ENCODE measurements at regions not wholly inside any gene's neighbourhood (a gene's known extent, or its start where the extent isn't known, plus 50 kb on each side); places are given as distances from the start of the nearest gene placed in this dataset.

DNA sequence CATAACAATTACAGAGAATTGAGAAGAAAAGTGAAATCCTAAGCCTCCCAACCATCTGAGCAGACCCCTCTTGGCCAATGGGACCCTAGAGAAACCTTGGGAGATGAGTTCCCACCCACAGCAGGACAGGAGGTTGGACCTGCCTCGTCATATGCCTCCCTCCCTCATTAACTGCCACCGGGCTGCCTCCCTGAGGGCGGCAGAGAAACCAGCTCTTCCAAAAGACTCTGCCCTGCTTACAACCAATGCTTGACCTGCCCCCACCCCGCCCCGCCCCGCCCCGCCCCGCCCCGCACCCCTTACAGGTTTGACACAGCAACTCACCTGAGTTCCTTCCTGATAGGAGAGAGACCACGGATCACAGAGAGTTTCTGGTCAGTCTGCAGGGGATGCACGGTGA, 86.1 kb downstream of the ADRA2C start:
- DNase-seq (ENCODE audit: low read depth), result no peak

DNA sequence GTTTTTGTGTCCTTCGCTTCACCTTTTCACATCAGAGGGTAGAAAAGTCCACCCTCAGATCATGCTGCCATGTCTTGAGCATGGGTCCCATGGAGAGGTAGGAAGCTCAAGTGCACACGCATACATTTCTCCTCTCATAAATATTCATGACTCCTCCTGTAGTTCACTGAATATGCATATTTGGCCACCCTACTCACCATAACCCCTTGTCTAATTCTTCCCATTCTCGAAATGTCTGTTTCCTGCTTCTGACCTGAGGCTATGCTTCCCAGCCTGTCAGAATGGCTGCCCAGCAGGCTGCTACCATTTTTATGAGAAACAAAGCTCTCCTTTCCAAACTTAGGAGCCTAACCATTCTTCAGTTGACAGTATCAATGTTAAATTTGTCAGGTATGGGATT, 86.5 kb downstream of the ADRA2C start:
- DNase-seq (ENCODE audit: low read depth), result no peak

DNA sequence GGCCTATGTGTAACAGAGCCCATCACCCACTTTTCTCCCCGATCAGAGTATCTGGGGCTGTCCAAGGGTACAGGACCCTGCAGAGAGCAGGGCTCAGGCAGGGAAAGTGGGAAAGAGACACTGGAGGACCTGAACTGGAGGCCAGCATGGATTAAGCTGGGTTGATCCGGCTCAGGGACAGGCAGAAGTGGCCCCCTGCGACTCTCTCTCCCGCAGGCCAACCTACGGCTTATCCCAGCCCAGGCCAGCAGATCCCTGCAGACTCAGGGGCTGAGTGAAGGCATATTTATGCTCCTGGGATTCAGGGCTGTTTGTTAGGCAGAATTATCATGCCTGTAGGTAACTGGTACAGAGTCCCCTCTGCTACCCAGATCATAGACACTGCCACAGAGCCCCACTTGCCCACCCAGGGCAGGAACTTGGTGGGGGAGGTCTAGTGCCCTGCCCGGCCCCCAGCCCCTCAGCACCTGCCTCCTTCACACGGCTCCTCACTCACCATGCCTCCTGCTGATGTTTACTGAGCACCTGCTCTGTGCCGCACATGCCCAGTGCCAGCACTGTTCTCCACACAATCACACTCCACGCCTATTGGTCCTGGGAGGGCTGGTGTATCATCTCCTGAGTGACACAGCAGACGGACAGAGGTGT, 87.3 kb downstream of the ADRA2C start:
- DNase-seq (ENCODE audit: low read depth), result no peak

DNA sequence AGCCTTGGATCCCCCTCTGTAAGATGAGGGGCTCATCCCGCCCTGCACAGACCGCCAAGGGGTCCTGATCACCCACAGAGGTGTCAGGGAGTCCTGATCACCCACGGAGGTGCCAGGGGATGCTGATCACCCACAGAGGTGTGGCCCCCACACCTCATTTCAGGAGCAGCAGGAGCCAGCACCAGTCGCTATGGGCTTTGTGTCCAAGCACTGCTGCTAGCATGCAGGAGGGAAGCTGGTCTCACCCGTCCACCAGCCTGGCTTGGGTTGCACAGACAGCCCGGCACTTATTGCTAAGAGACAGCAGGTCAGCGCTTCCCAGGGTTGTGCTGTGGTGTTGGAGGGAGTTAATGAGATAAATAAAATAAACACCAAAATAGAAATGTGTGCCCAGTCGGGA, 88.5 kb downstream of the ADRA2C start:
- DNase-seq (ENCODE audit: low read depth), result no peak

DNA sequence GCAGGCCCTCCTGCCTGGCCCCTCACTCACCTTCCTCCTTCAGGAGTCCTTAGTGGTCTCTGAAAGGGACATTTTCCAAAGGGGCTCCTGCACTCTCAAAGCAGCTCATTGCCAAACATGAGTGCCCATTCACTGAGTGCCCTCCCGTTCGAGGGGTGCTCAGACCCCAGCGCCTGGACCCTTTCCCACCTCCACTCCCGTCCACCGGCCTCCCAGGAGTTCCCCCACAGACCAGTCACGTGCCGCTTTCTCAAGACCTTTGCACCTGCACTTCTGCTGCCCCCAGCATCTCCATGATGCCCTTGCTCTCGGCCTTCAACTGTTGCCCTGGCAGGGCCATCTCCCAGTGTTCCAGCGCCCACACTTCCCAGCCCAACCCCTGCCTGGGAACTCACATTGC, 89.5 kb downstream of the ADRA2C start:
- no peak for DNase-seq (ENCODE audit: low read depth)

DNA sequence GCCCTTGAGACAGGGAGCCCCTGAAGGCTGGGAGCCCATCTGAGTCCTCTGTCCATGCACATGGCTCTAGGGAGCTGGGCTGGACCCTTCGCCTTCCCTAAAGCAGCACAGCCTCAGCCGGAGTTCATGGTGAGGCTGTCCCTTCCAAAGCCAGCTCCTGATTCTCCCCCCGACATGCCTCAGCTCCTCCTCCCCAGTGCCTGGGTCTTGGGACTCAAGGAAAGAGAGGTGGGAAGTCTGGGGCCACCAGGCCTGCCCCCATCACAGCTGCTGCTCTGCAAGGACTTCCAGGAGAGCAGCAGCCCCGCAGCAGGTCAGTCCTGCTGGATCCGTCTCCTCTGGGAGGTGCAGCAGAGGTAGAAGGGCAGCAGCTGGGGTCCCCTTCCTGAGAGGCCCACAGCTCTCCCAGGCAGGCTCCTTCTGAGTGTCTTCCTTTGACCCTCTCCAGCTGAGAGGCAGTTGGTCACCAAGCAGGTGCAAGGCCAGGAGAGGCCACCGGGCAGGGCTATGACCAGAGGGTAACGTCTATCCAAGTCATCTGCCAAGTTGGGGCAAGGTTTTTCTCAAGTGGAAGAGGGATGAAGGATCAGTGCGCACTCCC, 90.5 kb downstream of the ADRA2C start:
- no peak for DNase-seq (ENCODE audit: low read depth)

DNA sequence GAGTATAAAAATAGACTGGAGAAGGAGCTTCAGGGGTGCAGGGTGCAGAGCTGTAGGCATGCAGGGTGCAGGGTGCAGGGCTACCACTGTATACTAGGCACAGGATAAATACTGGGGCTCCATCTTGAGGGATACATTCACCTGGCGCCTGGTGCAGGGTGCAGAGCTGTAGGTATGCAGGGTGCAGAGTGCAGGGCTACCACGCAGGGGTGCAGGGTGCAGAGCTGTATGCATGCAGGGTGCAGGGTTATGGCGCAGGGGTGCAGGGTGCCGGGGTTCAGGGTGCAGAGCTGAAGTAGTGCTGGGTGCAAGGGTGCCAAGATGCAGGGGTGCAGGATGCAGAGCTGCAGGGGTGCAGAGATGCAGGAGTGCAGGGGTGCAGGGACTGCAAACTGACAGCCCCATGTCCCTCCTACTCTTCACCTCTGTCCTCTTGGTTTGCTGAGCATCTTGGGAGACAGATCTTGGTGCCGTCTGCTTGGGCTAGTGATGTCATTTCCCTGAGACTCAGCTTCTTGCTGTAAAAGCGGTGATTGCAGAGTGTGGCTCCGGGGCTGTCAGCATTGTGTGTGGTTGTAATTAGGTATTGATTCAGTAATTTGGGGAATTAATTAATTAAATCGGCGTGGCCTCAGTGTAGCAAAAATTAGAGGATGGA, 91.2 kb downstream of the ADRA2C start:
- DNase-seq (ENCODE audit: low read depth), result no peak

DNA sequence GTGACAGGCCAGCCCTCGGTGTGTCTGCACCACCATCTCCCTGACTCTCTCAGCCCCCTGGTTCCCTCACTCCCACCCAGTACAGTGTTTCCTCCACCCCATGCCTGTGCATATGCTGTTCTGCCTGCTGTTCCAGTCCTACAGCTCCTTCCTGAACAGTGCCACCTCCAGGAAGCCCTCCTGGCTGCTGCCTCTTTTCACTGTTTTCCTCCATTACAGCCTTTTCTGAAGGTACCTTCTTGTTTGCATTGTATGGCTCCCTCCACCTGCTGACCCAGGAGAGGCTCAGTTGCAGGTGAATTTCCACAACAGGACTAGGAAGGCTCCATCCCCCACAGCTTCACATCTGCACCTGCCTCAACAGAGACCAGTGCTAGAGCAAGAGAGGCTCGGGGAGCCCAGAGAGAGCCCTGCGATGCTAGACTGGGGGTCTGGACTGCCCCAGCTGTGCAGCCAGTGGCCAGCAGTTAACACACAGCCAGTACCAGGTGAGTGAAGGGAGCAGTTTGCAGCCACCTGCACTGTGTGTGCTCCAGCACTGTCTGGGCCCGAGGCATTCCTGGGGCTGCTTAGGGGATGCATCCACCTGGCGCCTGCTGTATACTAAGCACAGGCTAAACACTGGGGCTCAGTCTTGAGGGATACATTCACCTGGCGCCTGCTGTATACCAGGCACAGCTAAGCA, 92.0 kb downstream of the ADRA2C start:
- no peak for DNase-seq (ENCODE audit: low read depth)

DNA sequence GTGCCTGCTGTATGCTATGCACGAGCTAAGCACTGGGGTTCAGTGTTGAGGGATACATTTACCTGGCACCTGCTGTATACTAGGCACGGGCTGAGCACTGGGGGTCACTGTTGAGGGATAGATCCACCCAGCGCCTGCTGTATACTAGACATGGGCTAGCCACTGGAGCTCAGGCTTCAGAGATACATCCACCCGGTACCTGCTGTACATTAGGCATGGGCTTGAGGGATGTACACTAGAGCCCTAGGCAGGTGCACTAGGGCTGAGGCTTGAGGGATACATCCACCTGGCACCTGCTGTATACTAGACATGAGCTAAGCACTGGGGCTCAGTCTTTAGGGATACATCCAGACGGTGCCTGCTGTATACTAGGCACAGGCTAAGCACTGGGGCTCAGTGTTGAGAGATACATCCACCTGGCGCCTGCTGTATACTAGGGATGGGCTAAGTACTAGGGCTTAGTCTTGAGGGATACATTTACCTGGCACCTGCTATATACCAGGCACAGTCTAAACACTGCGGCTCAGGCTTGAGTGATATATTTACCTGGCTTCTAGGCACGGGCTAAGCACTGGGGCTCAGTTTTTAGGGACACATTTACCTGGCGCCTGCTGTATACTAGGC, 92.7 kb downstream of the ADRA2C start:
- no peak for DNase-seq (ENCODE audit: low read depth)

DNA sequence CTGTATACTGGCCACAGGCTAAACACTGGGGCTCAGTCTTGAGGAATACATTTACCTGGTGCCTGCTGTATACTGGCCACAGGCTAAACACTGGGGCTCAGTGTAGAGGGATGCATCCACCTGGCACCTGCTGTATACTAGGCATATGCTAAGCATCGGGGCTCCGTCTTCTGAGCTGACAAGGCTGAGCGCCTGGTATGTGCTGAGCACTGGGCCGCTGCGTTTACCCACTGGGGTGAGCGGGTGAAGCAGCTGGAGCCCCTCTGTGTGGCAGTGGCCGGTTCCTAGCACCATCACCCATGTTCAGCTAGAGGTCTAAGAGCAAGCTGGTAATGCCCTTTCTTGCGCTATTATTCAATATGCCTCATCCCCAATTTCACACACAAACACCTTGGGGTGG, 93.4 kb downstream of the ADRA2C start:
- no peak for DNase-seq (ENCODE audit: low read depth)

DNA sequence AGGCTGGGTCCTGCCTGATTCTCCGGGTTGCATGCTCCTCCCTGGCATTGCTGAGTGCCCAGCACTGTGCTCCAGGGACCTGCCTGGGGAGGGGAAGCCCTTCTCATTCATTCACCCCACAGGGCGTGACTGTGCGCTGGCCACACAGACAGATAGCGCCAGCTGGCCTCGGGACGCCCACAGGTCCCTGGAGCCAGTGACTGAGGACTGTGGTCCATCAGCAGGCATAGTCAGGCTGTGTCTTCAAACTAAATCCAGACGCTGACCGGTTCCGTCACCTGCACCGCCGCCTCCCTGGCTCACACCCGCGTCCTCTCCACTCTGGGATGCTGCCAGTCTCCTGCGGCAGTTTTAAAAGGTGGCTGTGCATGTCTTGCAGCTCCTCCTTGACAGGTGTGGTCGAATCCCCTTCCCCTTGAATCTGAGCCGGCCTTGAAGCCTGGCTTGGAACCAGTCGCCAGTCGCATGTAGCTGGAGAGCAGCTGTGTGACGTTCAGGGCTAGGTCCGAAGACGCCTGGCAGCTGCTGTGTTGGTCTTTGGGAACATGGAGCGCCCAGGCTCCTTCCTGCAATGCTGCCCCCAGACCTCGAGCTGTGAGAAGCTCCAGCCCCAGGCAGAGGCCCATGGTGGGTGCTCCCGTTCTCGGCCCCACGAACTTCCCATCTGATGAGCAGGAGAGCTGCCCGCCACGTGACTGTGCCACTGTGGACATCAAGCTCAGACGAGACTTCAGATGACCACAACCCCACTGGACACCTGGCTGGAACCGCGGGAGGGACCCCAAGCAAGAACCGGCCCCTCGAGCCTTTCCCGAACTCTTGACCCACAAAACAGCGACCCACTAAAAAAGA, 94.1 kb downstream of the ADRA2C start:
- DNase-seq (ENCODE audit: low read depth), result no peak

DNA sequence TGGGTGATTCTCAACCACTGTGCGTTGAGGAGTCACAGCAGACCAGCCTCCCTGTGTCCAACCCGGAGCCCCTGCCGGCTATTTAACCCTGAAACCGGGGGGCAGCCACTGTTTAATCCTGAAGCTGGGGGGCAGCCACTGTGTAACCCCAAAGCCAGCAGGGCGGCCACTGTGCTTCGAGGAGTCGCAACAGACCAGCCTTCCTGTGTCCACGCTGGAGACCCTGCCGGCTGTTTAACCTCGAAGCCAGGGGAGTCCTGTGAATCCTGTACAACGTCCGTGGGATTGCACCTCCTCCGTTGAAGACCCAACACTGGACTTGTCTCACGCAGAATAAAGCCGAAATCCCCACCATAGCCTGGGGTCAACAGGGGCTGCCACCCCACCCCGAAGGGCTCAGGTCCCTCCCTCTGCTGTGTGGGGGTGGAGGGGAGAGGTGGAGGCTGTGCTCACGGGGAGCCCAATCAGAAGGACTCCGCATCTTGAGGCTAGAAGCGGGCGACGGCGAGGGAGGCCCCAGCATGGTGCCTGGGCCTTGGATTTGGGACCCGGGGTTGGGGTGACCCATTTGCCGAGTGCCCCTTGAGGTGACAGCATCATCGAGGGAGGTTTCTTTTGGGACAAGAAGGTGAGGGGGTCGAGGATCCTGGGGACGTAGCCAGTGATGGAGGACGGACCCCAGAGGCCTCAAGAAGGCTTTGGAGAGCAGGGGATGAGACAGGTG, 94.9 kb downstream of the ADRA2C start:
- no peak for DNase-seq (ENCODE audit: low read depth)

DNA sequence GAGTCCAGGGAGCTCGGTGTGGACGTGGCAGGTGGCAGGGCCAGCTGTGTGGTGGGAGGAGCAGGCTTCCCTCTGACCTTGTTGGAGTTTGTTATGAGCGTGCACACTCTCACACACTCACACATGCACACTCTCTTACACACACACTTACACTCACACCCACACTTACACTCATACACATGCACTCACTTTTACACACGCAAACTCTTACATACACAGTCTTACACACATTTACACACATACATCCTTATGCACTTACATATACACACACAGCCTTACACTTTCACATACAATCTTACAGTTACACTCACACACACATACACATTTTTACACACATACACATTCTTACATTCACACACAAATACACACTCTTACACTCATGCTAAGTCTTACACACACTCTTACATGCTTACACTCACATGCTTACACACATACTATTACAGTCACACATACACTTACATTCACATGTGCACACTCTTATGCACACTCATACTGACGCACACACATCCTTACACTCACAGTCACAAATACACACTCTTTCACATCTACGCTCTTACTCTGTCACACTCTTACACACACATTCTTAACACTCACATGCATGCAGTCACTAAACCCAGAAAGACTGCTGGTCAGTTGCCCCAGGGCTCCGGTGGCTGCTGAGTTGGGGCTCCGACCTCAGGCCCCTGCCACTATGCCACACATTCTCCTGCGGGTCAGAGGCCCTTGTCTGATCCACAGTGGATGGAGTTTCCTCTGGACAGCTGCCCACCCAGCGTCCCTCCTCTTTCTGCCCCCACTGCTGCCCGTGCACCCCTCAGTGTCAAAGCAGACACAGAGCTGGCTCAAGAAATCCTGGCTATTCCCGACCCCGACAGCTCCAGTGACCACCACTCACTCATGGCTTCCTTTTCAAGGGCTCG, 95.8 kb downstream of the ADRA2C start:
- no peak for DNase-seq (ENCODE audit: low read depth)

DNA sequence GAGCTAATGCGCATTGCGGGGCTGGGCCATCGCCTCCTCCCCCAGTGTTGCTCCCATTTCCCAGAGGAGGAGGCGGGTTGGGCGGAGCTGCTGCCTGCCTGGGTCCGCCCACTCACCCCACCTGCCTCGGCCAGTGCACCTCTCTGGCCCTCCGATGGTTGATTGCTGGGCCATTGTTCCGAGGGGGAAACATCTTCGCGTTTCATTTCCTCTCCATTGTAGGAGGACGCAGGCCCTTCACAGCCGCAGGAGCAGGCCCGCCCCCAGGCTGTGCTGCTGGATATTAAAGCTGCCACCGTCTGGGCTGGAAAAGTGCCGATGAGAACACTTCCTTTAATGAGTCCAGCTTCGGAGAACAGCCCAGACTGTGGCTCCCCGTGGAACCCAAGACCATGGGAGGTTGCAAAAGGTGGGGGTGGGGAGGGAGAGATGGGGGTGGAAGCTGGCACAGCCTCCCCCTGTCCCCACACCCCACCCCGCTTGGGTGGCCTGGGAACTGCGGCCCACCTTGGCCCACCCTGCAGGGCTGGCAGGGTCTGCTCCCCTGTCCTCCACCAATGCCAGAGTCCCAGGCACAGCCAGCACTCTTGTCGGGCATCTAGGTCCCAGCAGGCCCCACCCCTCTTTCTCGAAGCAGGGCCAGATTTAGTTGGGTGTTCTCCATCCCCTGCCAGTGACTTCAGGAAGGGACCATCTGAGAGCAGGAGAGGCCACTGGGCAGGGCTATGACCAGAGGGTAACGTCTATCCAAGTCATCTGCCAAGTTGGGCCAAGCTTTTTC, 96.6 kb downstream of the ADRA2C start:
- DNase-seq (ENCODE audit: low read depth), result no peak

DNA sequence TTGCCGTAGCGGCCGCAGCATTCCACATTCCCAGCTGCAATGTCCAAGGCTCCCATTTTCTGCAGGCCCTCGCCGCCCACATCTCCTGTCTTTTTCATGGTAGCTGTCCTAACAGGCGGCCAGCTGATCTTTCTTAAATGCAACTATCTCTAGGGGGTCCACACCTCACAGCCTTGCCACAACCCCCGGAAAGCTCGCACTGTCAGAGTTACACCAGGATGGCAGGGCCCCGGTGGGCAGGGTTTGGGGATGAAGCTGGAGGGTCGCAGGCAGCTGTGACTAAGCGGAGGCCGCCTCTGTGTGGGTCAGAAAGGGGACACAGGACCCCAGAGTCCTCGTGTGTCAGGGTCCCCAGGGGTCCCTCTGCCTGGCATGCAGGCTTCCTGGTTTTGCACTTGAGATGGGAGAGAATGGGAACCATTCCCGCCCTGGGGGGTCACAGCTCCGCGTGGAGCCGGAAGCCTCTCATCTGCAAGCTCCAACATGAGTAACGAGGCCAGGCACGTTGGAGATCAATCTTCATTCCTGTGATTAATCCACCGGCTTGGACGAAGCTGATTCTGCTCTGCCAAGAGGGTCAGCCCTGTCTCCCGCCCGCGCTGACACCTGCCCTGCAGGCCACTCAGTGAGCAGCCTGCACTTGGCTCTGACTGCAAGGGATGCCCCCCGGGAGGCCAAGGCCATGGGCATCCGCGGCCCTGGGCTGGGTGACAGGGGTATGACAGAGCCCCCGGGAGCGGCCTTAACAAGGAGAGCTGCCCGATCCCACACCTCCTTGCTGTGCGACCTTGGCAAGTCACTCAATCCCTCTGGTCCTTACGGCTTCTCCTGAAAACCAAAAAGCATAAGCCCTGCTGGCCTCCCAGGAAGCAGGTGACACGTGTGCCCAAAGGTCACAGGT, 97.9 kb downstream of the ADRA2C start:
- no peak for DNase-seq (ENCODE audit: low read depth)

DNA sequence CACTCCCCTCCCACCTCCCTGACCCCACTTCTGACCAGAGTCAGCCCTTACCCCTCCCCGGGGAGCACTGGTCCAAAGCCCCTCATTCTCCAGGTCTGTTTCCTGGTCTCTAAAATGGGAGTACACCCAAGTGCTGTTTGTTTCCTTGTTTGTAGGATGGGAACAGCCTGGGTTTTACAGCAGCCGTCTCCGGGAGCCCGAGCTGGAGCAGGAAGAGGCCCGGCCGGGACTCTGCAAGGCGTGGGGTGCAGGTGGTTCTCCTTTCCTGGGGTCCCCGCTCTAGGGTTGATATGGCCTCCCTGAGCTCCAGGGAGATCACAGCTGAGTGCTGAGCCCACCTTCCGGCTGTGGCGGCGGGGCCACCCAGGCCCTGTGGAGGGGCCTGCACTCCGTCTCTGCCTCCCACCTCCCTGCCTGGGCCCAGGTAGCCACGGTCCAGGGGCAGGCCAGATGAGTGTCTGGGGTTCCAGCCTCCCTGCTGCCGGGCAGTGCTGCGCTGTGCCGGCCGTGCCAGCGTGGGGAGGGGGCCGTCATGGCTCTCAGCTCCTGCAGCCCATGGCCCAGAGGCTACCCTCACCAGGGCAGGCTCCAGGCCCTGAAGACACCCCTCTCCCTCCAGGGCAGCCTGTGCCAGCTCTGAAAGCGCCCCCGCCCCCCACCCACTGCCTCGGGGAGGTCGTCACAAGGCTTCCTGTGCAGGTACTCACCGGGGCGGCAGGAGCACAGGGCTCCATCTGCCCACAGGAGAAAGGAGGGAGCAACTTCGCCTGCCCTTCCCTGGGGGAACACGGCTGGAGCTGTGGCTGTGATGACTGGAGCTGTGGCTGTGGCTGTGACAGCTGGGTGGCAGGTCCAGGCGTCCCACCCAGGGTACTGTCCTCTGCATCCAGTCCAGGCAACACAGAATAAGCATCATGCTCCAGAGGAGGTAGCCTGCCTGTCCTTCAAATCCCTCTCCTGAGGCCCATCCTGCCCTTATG, 98.8 kb downstream of the ADRA2C start:
- DNase-seq (ENCODE audit: low read depth), result no peak
